ENCODE measurements at regions not wholly inside any gene's neighbourhood (a gene's known extent, or its start where the extent isn't known, plus 50 kb on each side); places are given as distances from the start of the nearest gene placed in this dataset.

DNA sequence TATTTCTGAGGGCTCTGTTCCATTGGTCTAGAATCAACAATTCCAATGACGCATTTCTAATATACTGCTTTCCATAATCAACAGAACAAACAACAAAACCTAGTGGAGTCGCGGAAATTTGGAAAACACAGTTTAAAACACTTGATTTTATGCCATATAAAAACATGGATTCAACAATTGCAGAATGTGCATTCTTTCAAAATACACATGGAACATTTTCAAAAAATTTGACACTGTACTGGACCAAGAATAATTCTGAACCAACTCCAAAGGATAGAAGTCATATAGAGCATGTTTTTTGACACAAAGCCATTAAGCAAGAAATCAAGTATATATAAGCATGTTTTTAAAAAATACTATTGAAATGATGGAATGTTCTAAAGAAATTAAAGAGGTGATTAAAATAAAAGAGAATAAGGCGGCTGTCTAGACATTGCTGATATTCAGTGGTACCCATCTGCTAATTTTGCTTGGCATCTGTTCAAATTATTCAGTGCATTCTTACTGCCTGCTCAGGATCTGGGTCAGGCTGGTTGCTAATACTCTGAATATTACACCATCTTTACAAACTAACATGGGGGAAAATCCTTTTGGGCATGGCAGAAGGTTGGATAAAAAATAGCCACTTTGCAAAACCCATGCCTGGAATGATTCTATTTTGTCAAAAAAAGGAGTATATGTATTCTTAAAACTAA lies 221.3 kb downstream of the NPR3 start:
- H3K27me3 ChIP-seq (ENCODE audit: control insufficient read depth in 2 of 2, insufficient read depth in 2 of 2, low read length in 2 of 2), result no peaks in the 10 kb centered on the region
- H3K9me3 ChIP-seq (replicated peaks; ENCODE audit: control insufficient read depth, insufficient read depth, low read depth, low read length), result no peaks in the 10 kb centered on the region
- ChIA-PET POLR2A (no interaction called here), CTCF (ENCODE audit: low intra/inter-chr PET ratio) (no interaction called here)
- H3K36me3 ChIP-seq (ENCODE audit: control insufficient read depth, insufficient read depth, low read length), result no peaks in the 10 kb centered on the region
- WGBS (ENCODE audit: insufficient coverage, low coverage, missing lambda C conversion rate), result 2% methylated on average over 4 of the region's 4 CpGs
- no peak overlapping the region for H3K4me2 ChIP-seq (ENCODE audit: insufficient read depth, low read length)
- H2AFZ ChIP-seq (ENCODE audit: low read depth, low read length), result no peak overlapping the region
- no peaks in the 10 kb centered on the region for H3K4me1 ChIP-seq (replicated peaks in 1 of 2; ENCODE audit: control insufficient read depth in 2 of 2, insufficient read depth in 2 of 2, low read length in 2 of 2)
- FAIRE-seq, result peak; percentile 6
- intact Hi-C loops (cut with micrococcal nuclease), result no loop called here
- H3K79me2 ChIP-seq (ENCODE audit: control insufficient read depth, insufficient read depth, low read length), result no peaks in the 10 kb centered on the region
- no peak for TF ChIP-seq RBM39 (optimal IDR thresholded peaks at IDR 0.05; ENCODE audit: low read depth, low read length)
- TF ChIP-seq ZNF197 (CRISPR knock-in tag; IDR thresholded peaks at IDR 0.05; ENCODE audit: low read depth), result no peak
- TF ChIP-seq, protein P1, sequence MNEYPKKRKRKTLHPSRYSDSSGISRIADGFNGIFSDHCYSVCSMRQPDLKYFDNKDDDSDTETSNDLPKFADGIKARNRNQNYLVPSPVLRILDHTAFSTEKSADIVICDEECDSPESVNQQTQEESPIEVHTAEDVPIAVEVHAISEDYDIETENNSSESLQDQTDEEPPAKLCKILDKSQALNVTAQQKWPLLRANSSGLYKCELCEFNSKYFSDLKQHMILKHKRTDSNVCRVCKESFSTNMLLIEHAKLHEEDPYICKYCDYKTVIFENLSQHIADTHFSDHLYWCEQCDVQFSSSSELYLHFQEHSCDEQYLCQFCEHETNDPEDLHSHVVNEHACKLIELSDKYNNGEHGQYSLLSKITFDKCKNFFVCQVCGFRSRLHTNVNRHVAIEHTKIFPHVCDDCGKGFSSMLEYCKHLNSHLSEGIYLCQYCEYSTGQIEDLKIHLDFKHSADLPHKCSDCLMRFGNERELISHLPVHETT (CRISPR knock-in tag; conservative IDR thresholded peaks at IDR 0.05 in 1 of 2, IDR thresholded peaks at IDR 0.05 in 1 of 2), result no peak
- TF ChIP-seq PCBP2 (IDR thresholded peaks at IDR 0.05; ENCODE audit: low read depth, low read length, poor library complexity, severe bottlenecking), result no peak
- no peak for TF ChIP-seq IRF1 (CRISPR knock-in tag; IDR thresholded peaks at IDR 0.05; ENCODE audit: borderline replicate concordance)
- H3K9me1 ChIP-seq (ENCODE audit: control insufficient read depth, insufficient read depth, low read length), result no peaks in the 10 kb centered on the region
- H3K27ac ChIP-seq (ENCODE audit: extremely low read depth, low read depth, low read length), result no peak overlapping the region
- BruUV-seq (replicated peaks), result no TSS peak
- no peak for DNase-seq (ENCODE audit: extremely low read depth in 1 of 4, low spot score in 3 of 4)
- H3K4me3 ChIP-seq, result no peak overlapping the region
- no peak overlapping the region for H3K9ac ChIP-seq (ENCODE audit: insufficient read depth in 1 of 2, low read depth in 2 of 2, low read length in 2 of 2)
- in situ Hi-C loops (cut with MboI), result no loop called here
- no peak for ATAC-seq
- no peaks in the 10 kb centered on the region for H4K20me1 ChIP-seq (replicated peaks; ENCODE audit: control insufficient read depth, insufficient read depth, low read length)
